K562 (cell line): ENCODE measurements at regions not wholly inside any gene's neighbourhood (a gene's known extent, or its start where the extent isn't known, plus 50 kb on each side); places are given as distances from the start of the nearest gene placed in this dataset.

ENCODE experiments used
- ATAC-seq: fragments of 200-7000 bp; cut with Tn5 transposase; 3 replicates; pipeline ENCODE4 v1.9.1; 2020; ENCODE audit warnings: moderate library complexity
- BruUV-seq: library from RNA; stranded (reverse); fragments of 400-500 nt; replicated peaks from 2 replicates; lab custom pipeline; 2021; lab: Mats Ljungman, UMichigan
- CTCF ChIA-PET: fragments of 300-600 bp; formaldehyde crosslinking; extraction: SDS; loops from one replicate; lab custom pipeline; 2021; ENCODE audit warnings: low intra/inter-chr PET ratio; lab: Yijun Ruan, JAX
- POLR2A ChIA-PET: fragments of 300-600, 350-650 bp; sonication (Branson Sonifier 250); formaldehyde crosslinking; extraction: SDS; loops from one replicate; lab custom pipeline; 2021; ENCODE audit warnings: antibody characterized with exemption, inconsistent platforms; lab: Yijun Ruan, JAX
- DNase-seq, 4 experiments: peaks; one replicate each; pipeline versions ENCODE4 v3.0.0 to v3.0.0-alpha.2; 2011 to 2018; ENCODE audit warnings: low spot score in 3 of 4, mixed read lengths in 3 of 4; ENCODE audit errors: extremely low read depth in 1 of 4
- FAIRE-seq: peaks from 2 replicates; lab custom pipeline; 2011; peaks lifted over from hg19 to GRCh38; lab: Jason Lieb, UNC
- H2AFZ ChIP-seq: 2 replicates; pipeline ENCODE4 v1.6.0; 2011; ENCODE audit warnings: low read depth, low read length, control low read depth, inconsistent platforms
- H3K27ac ChIP-seq: fragments of 200-600 bp; 3 replicates; pipeline ENCODE4 v1.8.0; 2011; ENCODE audit warnings: low read depth, mild to moderate bottlenecking, control low read depth, inconsistent platforms, low read length, moderate library complexity, mixed read lengths; ENCODE audit errors: extremely low read depth
- H3K27me3 ChIP-seq, 2 experiments: fragments of 300-600 bp in 1 of 2; 2 replicates in 1 of 2; 3 replicates in 1 of 2; pipeline versions ENCODE4 v1.6.0 to v1.8.0; 2011; ENCODE audit warnings: inconsistent platforms in 2 of 2, low read length in 2 of 2, mild to moderate bottlenecking in 1 of 2, mixed read lengths in 1 of 2, moderate library complexity in 1 of 2; ENCODE audit not compliant: control insufficient read depth in 2 of 2, insufficient read depth in 2 of 2
- H3K36me3 ChIP-seq: fragments of 300-600 bp; 3 replicates; pipeline ENCODE4 v1.8.0; 2011; ENCODE audit warnings: mild to moderate bottlenecking, low read length, inconsistent platforms; ENCODE audit not compliant: control insufficient read depth, insufficient read depth
- H3K4me1 ChIP-seq, 2 experiments: fragments of 200-600 bp in 1 of 2; replicated peaks in 1 of 2; 2 replicates in 1 of 2; 3 replicates in 1 of 2; pipeline versions ENCODE4 v1.5.1 to v1.8.0; 2011; ENCODE audit warnings: inconsistent platforms in 2 of 2, low read length in 2 of 2, mild to moderate bottlenecking in 1 of 2, mixed read lengths in 1 of 2, moderate library complexity in 1 of 2; ENCODE audit not compliant: control insufficient read depth in 2 of 2, insufficient read depth in 2 of 2
- H3K4me2 ChIP-seq: 2 replicates; pipeline ENCODE4 v1.6.1; 2011; ENCODE audit warnings: low read length, control low read depth, inconsistent platforms, mixed read lengths; ENCODE audit not compliant: insufficient read depth
- H3K4me3 ChIP-seq: fragments of 200-600 bp; sonication (generic), shearing (Covaris generic); 2 replicates; pipeline ENCODE4 v1.5.1; 2016; ENCODE audit warnings: control low read depth, inconsistent platforms
- H3K79me2 ChIP-seq: fragments of 200-600 bp; 3 replicates; pipeline ENCODE4 v1.8.0; 2011; ENCODE audit warnings: low read length, inconsistent platforms; ENCODE audit not compliant: control insufficient read depth, insufficient read depth
- H3K9ac ChIP-seq, 2 experiments: 2 replicates each; pipeline versions ENCODE4 v1.6.0 to v1.6.1; 2011; ENCODE audit warnings: low read depth in 2 of 2, low read length in 2 of 2, control low read depth in 1 of 2, inconsistent platforms in 1 of 2, mild to moderate bottlenecking in 1 of 2, mixed read lengths in 1 of 2; ENCODE audit not compliant: insufficient read depth in 1 of 2
- H3K9me1 ChIP-seq: one replicate; pipeline ENCODE4 v1.6.0; 2011; ENCODE audit warnings: inconsistent platforms, mild to moderate bottlenecking, low read length, moderate library complexity; ENCODE audit not compliant: control insufficient read depth, insufficient read depth
- H3K9me3 ChIP-seq: replicated peaks from 2 replicates; pipeline ENCODE4 v1.5.1; 2011; ENCODE audit warnings: low read depth, low read length, inconsistent platforms; ENCODE audit not compliant: control insufficient read depth, insufficient read depth
- H4K20me1 ChIP-seq: replicated peaks from 2 replicates; pipeline ENCODE4 v1.6.1; 2011; ENCODE audit warnings: low read length, inconsistent platforms, mixed read lengths; ENCODE audit not compliant: control insufficient read depth, insufficient read depth
- KAT7 ChIP-seq: sonication (generic); formaldehyde crosslinking; IDR thresholded peaks from 2 replicates; pipeline ENCODE4 v1.8.0; 2022; ENCODE audit warnings: missing genetic modification reagents, mild to moderate bottlenecking, borderline replicate concordance
- MTF1 ChIP-seq: fragments of 250-450 bp; sonication (Bioruptor Pico); IDR thresholded peaks from 2 replicates; pipeline ENCODE4 v1.9.0; 2021; ENCODE audit warnings: moderate library complexity, mild to moderate bottlenecking, inconsistent platforms, borderline replicate concordance
- PTRF ChIP-seq: fragments of 450-650 bp; IDR thresholded peaks from 2 replicates; pipeline ENCODE4 v1.6.1; 2016; ENCODE audit warnings: mild to moderate bottlenecking, missing genetic modification characterization, missing compliant biosample characterization
- RBBP5 ChIP-seq: fragments of 200-600 bp; sonication (generic); IDR thresholded peaks from 2 replicates; pipeline ENCODE4 v1.6.1; 2012; ENCODE audit warnings: borderline replicate concordance, mild to moderate bottlenecking, low read length, control low read depth, inconsistent platforms; ENCODE audit not compliant: insufficient read depth, poor library complexity, severe bottlenecking
- RBFOX2 ChIP-seq: fragments of 200-400 bp; formaldehyde crosslinking; IDR thresholded peaks from 2 replicates; pipeline ENCODE4 v1.6.1; 2017; ENCODE audit warnings: low read depth, mild to moderate bottlenecking, low read length, moderate library complexity
- ZNF354B ChIP-seq: fragments of 250-450 bp; sonication (Bioruptor Pico); IDR thresholded peaks from 2 replicates; pipeline ENCODE4 v1.4.0; 2020
- whole genome bisulfite sequencing: fragments of 100-300 bp; shearing (Covaris generic); methylation state at CpG from one replicate; pipeline ENCODE4 v1.1.6; 2016; ENCODE audit warnings: low coverage, mixed read lengths; ENCODE audit not compliant: insufficient coverage; ENCODE audit errors: missing lambda C conversion rate; 5-methylcytosine and 5-hydroxymethylcytosine counted together
- in situ Hi-C: fragments of 300-500 bp; cut with MboI; formaldehyde crosslinking; loops from 4 replicates; pipeline ENCODE4 v1.15.0; 2018; ENCODE audit warnings: inconsistent platforms, mixed read lengths
- intact Hi-C: fragments of 100-400 bp; cut with micrococcal nuclease; formaldehyde crosslinking; loops from 2 replicates; pipeline ENCODE4 v1.14.2; 2022
- TF ChIP-seq, protein P1 (sequence below), 2 experiments: fragments of 450-650 bp; IDR thresholded peaks; 2 replicates each; pipeline ENCODE4 v1.6.1; 2016; ENCODE audit warnings: mild to moderate bottlenecking in 2 of 2, borderline replicate concordance in 1 of 2, low read depth in 1 of 2, moderate library complexity in 1 of 2
- TF ChIP-seq, protein P2 (sequence below): fragments of 450-650 bp; formaldehyde crosslinking; IDR thresholded peaks from 2 replicates; pipeline ENCODE4 v1.4.0; 2020; ENCODE audit warnings: mild to moderate bottlenecking, moderate library complexity

DNA sequence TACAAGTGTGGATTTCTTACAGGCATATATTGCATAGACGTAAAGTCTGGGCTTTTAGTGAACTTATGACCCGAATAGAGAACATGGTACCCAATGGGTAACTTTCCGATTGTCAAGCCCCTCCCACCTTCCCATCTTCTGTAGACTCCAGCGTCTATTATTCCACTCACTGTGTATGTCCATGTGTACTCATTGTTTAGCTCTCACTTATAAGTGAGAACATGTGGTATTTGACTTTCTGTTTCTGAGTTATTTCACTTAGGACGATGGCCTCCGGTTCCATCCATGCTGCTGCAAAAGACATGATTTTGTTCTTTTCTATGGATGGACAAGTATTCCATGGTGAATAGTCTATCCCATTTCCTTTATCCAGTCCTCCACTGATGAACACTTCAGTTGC is 306.4 kb downstream of the CD83 start:
- intact Hi-C loops, result no loop called here

More for the DNA sequence above, 306.4 kb downstream of the CD83 start:
- Histone ChIP-seq H3K36me3 (no peaks in the 10 kb centered on the region), H3K9me3 (no peaks in the 10 kb centered on the region), H3K79me2 (no peaks in the 10 kb centered on the region), H2AFZ (no peak overlapping the region), H3K27me3 (no peaks in the 10 kb centered on the region)
- no peak for ATAC-seq
- no TSS peak for BruUV-seq
- TF ChIP-seq RBBP5, result no peak
- TF ChIP-seq RBFOX2, result no peak
- TF ChIP-seq KAT7 (CRISPR knock-in tag), result no peak
- no peak for TF ChIP-seq MTF1 (CRISPR knock-in tag)
- TF ChIP-seq, protein P1, sequence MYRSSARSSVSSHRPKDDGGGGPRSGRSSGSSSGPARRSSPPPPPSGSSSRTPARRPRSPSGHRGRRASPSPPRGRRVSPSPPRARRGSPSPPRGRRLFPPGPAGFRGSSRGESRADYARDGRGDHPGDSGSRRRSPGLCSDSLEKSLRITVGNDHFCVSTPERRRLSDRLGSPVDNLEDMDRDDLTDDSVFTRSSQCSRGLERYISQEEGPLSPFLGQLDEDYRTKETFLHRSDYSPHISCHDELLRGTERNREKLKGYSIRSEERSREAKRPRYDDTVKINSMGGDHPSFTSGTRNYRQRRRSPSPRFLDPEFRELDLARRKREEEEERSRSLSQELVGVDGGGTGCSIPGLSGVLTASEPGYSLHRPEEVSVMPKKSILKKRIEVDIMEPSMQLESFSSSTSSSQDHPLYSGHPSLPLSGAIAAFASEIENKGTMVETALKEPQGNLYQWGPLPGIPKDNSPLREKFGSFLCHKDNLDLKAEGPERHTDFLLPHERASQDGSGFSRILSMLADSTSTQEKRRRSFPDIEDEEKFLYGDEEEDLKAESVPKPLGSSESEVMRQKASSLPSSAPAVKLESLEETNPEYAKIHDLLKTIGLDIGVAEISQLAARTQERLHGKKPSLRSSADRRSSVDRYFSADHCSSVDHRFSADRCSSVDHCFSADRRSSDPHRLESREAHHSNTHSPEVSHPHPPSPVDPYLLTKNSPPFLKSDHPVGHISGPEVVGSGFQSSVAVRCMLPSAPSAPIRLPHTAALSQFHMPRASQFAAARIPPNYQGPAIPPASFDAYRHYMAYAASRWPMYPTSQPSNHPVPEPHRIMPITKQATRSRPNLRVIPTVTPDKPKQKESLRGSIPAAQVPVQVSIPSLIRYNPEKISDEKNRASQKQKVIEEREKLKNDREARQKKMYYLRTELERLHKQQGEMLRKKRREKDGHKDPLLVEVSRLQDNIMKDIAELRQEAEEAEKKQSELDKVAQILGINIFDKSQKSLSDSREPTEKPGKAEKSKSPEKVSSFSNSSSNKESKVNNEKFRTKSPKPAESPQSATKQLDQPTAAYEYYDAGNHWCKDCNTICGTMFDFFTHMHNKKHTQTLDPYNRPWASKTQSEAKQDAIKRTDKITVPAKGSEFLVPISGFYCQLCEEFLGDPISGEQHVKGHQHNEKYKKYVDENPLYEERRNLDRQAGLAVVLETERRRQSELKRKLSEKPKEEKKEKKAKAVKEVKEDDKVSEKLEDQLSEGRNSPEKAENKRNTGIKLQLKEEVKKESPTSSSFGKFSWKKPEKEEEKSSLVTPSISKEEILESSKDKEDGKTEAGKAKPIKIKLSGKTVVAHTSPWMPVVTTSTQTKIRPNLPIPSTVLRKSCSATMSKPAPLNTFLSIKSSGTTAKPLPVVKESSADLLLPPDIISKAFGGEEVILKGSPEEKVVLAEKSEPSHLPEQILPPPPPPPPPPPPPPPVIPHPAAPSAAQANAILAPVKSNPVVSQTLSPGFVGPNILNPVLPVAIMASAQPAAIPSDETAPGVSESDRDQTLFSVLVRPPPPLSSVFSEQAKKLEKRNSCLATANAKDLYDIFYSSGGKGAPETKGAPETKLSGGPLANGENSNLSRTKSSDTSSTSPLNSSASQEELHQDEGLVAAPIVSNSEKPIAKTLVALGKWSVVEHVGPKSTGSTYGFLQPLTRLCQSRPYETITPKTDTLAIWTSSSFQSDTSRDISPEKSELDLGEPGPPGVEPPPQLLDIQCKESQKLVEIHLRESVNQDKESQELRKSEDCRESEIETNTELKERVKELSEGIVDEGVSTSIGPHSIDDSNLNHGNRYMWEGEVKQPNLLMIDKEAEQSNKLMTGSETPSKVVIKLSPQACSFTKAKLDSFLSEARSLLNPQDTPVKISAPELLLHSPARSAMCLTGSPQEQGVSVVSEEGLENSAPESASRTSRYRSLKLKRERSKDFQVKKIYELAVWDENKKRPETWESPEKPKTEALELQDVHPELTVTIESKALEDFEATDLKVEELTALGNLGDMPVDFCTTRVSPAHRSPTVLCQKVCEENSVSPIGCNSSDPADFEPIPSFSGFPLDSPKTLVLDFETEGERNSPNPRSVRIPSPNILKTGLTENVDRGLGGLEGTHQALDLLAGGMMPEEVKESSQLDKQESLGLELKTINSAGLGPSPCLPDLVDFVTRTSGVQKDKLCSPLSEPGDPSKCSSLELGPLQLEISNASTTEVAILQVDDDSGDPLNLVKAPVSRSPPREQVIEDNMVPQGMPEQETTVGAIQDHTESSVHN (IDR thresholded peaks at IDR 0.05; ENCODE audit: borderline replicate concordance in 1 of 2, low read depth in 1 of 2), result no peak
- TF ChIP-seq ZNF354B (CRISPR knock-in tag), result no peak
- TF ChIP-seq, protein P2, sequence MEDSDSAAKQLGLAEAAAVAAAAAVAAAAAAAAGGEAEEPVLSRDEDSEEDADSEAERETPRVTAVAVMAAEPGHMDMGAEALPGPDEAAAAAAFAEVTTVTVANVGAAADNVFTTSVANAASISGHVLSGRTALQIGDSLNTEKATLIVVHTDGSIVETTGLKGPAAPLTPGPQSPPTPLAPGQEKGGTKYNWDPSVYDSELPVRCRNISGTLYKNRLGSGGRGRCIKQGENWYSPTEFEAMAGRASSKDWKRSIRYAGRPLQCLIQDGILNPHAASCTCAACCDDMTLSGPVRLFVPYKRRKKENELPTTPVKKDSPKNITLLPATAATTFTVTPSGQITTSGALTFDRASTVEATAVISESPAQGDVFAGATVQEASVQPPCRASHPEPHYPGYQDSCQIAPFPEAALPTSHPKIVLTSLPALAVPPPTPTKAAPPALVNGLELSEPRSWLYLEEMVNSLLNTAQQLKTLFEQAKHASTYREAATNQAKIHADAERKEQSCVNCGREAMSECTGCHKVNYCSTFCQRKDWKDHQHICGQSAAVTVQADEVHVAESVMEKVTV, result no peak
- no peak for TF ChIP-seq PTRF (tag)
- TF ChIP-seq, all 486 proteins: peak for 0
- Histone ChIP-seq H3K4me2 (no peak overlapping the region), H3K9me1 (no peaks in the 10 kb centered on the region), H3K4me3 (no peak overlapping the region), H4K20me1 (no peaks in the 10 kb centered on the region), H3K27ac (no peak overlapping the region), H3K4me1 (no peaks in the 10 kb centered on the region; a peak in 2 of 5 replicates), H3K9ac (no peak overlapping the region)
- FAIRE-seq (no peak), DNase-seq (no peak)
- in situ Hi-C loops, result no loop called here
- CTCF ChIA-PET, result no interaction called here
- POLR2A ChIA-PET, result no interaction called here
- 58% methylated on average over 6 of the region's 6 CpGs for WGBS
